ENCODE measurements at regions not wholly inside any gene's neighbourhood (a gene's known extent, or its start where the extent isn't known, plus 50 kb on each side); places are given as distances from the start of the nearest gene placed in this dataset.
"Not testable (repeated sequence)": the region's sequence is repeated elsewhere in the genome, so short reads cannot be mapped to it uniquely, and the experiment has no call there.

- not testable (repeated sequence) for H2BK15ac ChIP-seq (ENCODE audit: low read length)
Measured at GRCh38 chr6:60782698-60783464, 1503.1 kb downstream of the KHDRBS2 start.

GRCh38 chr6:60779591-60779990 lies 1506.4 kb downstream of the KHDRBS2 start:
- H3K4me2 ChIP-seq (ENCODE audit: insufficient read depth in 1 of 2, low read depth in 2 of 2, low read length in 2 of 2); H3K27ac ChIP-seq (ENCODE audit: low read depth, low read length); H2AK5ac ChIP-seq (ENCODE audit: low read depth, low read length); H3K23ac ChIP-seq (ENCODE audit: insufficient read length); H3K14ac ChIP-seq (ENCODE audit: insufficient read length); H3K18ac ChIP-seq (ENCODE audit: extremely low read depth, low read length); H3K4me3 ChIP-seq (ENCODE audit: extremely low read depth in 1 of 4, insufficient read depth in 2 of 4, low read depth in 3 of 4, low read length in 4 of 4); H3K4me1 ChIP-seq (replicated peaks in 1 of 4; ENCODE audit: control insufficient read depth in 3 of 4, insufficient read depth in 4 of 4, low read length in 3 of 4); H4K91ac ChIP-seq (replicated peaks; ENCODE audit: insufficient read length, low read length); H3K23me2 ChIP-seq (ENCODE audit: low read depth, low read length); H2BK120ac ChIP-seq (replicated peaks; ENCODE audit: low read depth, low read length); H2BK20ac ChIP-seq (ENCODE audit: low read length); FAIRE-seq; H3K56ac ChIP-seq (replicated peaks; ENCODE audit: insufficient read length, low read depth, low read length); POLR2A ChIA-PET (ENCODE audit: partially characterized antibody); H3K79me2 ChIP-seq (ENCODE audit: control insufficient read depth in 1 of 2, insufficient read depth in 2 of 2, low read length in 2 of 2); DNase-seq (ENCODE audit: low read depth in 1 of 2, low spot score in 2 of 2); H3K27me3 ChIP-seq (replicated peaks in 1 of 4; ENCODE audit: control insufficient read depth in 3 of 4, extremely low read depth in 1 of 4, insufficient read depth in 3 of 4, low read length in 3 of 4); H4K5ac ChIP-seq (ENCODE audit: insufficient read length, low read depth, low read length); CTCF ChIA-PET (ENCODE audit: partially characterized antibody); H4K20me1 ChIP-seq (replicated peaks in 1 of 2; ENCODE audit: control insufficient read depth in 1 of 2, insufficient read depth in 2 of 2, low read length in 2 of 2); H3K9ac ChIP-seq (replicated peaks in 1 of 4; ENCODE audit: extremely low read depth in 1 of 4, low read depth in 3 of 4, low read length in 3 of 4); H2AFZ ChIP-seq (ENCODE audit: low read length); H2BK15ac ChIP-seq (ENCODE audit: low read length); H3K79me1 ChIP-seq (ENCODE audit: low read depth, low read length); H3K4ac ChIP-seq (replicated peaks; ENCODE audit: insufficient read length, low read depth, low read length); H2BK5ac ChIP-seq (ENCODE audit: low read depth, low read length); H4K8ac ChIP-seq (ENCODE audit: extremely low read depth, insufficient read depth, low read length); H2BK12ac ChIP-seq (ENCODE audit: low read depth, low read length); H3K36me3 ChIP-seq (ENCODE audit: control insufficient read depth in 2 of 4, insufficient read depth in 4 of 4, low read length in 3 of 4); H3K9me3 ChIP-seq (ENCODE audit: insufficient read depth in 2 of 2, low read depth in 1 of 2, low read length in 1 of 2): not testable (repeated sequence)
- WGBS, 2 experiments (ENCODE audit: extremely low coverage in 1 of 2, insufficient coverage in 1 of 2, insufficient read length in 1 of 2, insufficient replicate concordance in 2 of 2, low coverage in 1 of 2, low lambda C conversion rate in 2 of 2, missing lambda C conversion rate in 1 of 2), result 78% methylated on average over 3 of the region's 3 CpGs; no CpG with 5 or more reads in 1 of the 2 experiments

More at GRCh38 chr6:60782698-60783464, 1503.1 kb downstream of the KHDRBS2 start:
- H2BK120ac ChIP-seq (replicated peaks; ENCODE audit: low read depth, low read length); H3K18ac ChIP-seq (ENCODE audit: extremely low read depth, low read length); H3K23ac ChIP-seq (ENCODE audit: insufficient read length); H4K91ac ChIP-seq (replicated peaks; ENCODE audit: insufficient read length, low read length); H2BK5ac ChIP-seq (ENCODE audit: low read depth, low read length); H4K8ac ChIP-seq (ENCODE audit: extremely low read depth, insufficient read depth, low read length); H3K4me1 ChIP-seq (replicated peaks in 1 of 4; ENCODE audit: control insufficient read depth in 3 of 4, insufficient read depth in 4 of 4, low read length in 3 of 4); H3K4me2 ChIP-seq (ENCODE audit: insufficient read depth in 1 of 2, low read depth in 2 of 2, low read length in 2 of 2); H3K36me3 ChIP-seq (ENCODE audit: control insufficient read depth in 2 of 4, insufficient read depth in 4 of 4, low read length in 3 of 4); H3K56ac ChIP-seq (replicated peaks; ENCODE audit: insufficient read length, low read depth, low read length); H3K9me3 ChIP-seq (ENCODE audit: insufficient read depth in 2 of 2, low read depth in 1 of 2, low read length in 1 of 2); H3K14ac ChIP-seq (ENCODE audit: insufficient read length); H3K79me1 ChIP-seq (ENCODE audit: low read depth, low read length); H3K27me3 ChIP-seq (replicated peaks in 1 of 4; ENCODE audit: control insufficient read depth in 3 of 4, extremely low read depth in 1 of 4, insufficient read depth in 3 of 4, low read length in 3 of 4); H2AK5ac ChIP-seq (ENCODE audit: low read depth, low read length); H3K9ac ChIP-seq (replicated peaks in 1 of 4; ENCODE audit: extremely low read depth in 1 of 4, low read depth in 3 of 4, low read length in 3 of 4); H3K4ac ChIP-seq (replicated peaks; ENCODE audit: insufficient read length, low read depth, low read length); H4K5ac ChIP-seq (ENCODE audit: insufficient read length, low read depth, low read length); H3K4me3 ChIP-seq (ENCODE audit: extremely low read depth in 1 of 4, insufficient read depth in 2 of 4, low read depth in 3 of 4, low read length in 4 of 4); H3K79me2 ChIP-seq (ENCODE audit: control insufficient read depth in 1 of 2, insufficient read depth in 2 of 2, low read length in 2 of 2); H3K23me2 ChIP-seq (ENCODE audit: low read depth, low read length); CTCF ChIA-PET (ENCODE audit: partially characterized antibody); FAIRE-seq; H2BK20ac ChIP-seq (ENCODE audit: low read length); H3K27ac ChIP-seq (ENCODE audit: low read depth, low read length); POLR2A ChIA-PET (ENCODE audit: partially characterized antibody); DNase-seq (ENCODE audit: low read depth in 1 of 2, low spot score in 2 of 2); H2AFZ ChIP-seq (ENCODE audit: low read length); H4K20me1 ChIP-seq (replicated peaks in 1 of 2; ENCODE audit: control insufficient read depth in 1 of 2, insufficient read depth in 2 of 2, low read length in 2 of 2); H2BK12ac ChIP-seq (ENCODE audit: low read depth, low read length): not testable (repeated sequence)
- WGBS, 2 experiments (ENCODE audit: extremely low coverage in 1 of 2, insufficient coverage in 1 of 2, insufficient read length in 1 of 2, insufficient replicate concordance in 2 of 2, low coverage in 1 of 2, low lambda C conversion rate in 2 of 2, missing lambda C conversion rate in 1 of 2), result 86% methylated on average over 4 of the region's 4 CpGs; no CpG with 5 or more reads in 1 of the 2 experiments

Data from H1 (cell line).